NCI-H146 treated with DMSO at 0.1 percent for 48 hours (cell line): ENCODE measurements at regions not wholly inside any gene's neighbourhood (a gene's known extent, or its start where the extent isn't known, plus 50 kb on each side); places are given as distances from the start of the nearest gene placed in this dataset.
"Not testable (repeated sequence)": the region's sequence is repeated elsewhere in the genome, so short reads cannot be mapped to it uniquely, and the experiment has no call there.

Experiments used
- DNase-seq: peaks from one replicate; lab custom pipeline; 2025; ENCODE audit not compliant: unreplicated experiment; lab: John Stamatoyannopoulos, UW

- DNase-seq, result no peak
Observed at GRCh38 chr5:125228363-125229070, 482.1 kb upstream of the ZNF608 start.

GRCh38 chr5:125229556-125229955 is 483.1 kb upstream of the ZNF608 start:
- no peak for DNase-seq

GRCh38 chr5:125232779-125233230 is 486.4 kb upstream of the ZNF608 start:
- no peak for DNase-seq

- DNase-seq, result no peak
Observed at GRCh38 chr5:125233944-125234343, 487.5 kb upstream of the ZNF608 start.

- DNase-seq, result no peak
Observed at GRCh38 chr5:125236007-125236406, 489.6 kb upstream of the ZNF608 start.

- DNase-seq, result no peak
Observed at GRCh38 chr5:125236981-125237380, 490.5 kb upstream of the ZNF608 start.

GRCh38 chr5:125244531-125244930 is 498.1 kb upstream of the ZNF608 start:
- no peak for DNase-seq

- no peak for DNase-seq
Observed at GRCh38 chr5:125245216-125245615, 498.8 kb upstream of the ZNF608 start.

GRCh38 chr5:125249400-125249799 is 503.0 kb upstream of the ZNF608 start:
- DNase-seq, result no peak

- no peak for DNase-seq
Observed at GRCh38 chr5:125251703-125252102, 505.3 kb upstream of the ZNF608 start.

- not testable (repeated sequence) for DNase-seq
Observed at GRCh38 chr5:125253634-125254033, 507.2 kb upstream of the ZNF608 start.

GRCh38 chr5:125254267-125254666 is 507.8 kb upstream of the ZNF608 start:
- DNase-seq, result no peak

GRCh38 chr5:125256296-125256695 is 509.9 kb upstream of the ZNF608 start:
- DNase-seq, result no peak

- peak; percentile 42 for DNase-seq
Observed at GRCh38 chr5:125257057-125257972, 510.9 kb upstream of the ZNF608 start.

- no peak for DNase-seq
Observed at GRCh38 chr5:125257997-125258396, 511.6 kb upstream of the ZNF608 start.

- no peak for DNase-seq
Observed at GRCh38 chr5:125258615-125259014, 512.2 kb upstream of the ZNF608 start.

- no peak for DNase-seq
Observed at GRCh38 chr5:125261505-125262250, 515.2 kb upstream of the ZNF608 start.

GRCh38 chr5:125262782-125263181 is 516.3 kb upstream of the ZNF608 start:
- no peak for DNase-seq

GRCh38 chr5:125263356-125263755 is 516.9 kb upstream of the ZNF608 start:
- DNase-seq, result no peak

- DNase-seq, result no peak
Observed at GRCh38 chr5:125266106-125266505, 519.7 kb upstream of the ZNF608 start.

GRCh38 chr5:125267636-125268248 is 521.3 kb upstream of the ZNF608 start:
- no peak for DNase-seq
